GM19025 (cell line): ENCODE measurements at regions not wholly inside any gene's neighbourhood (a gene's known extent, or its start where the extent isn't known, plus 50 kb on each side); places are given as distances from the start of the nearest gene placed in this dataset.

Experiments used
- ATAC-seq: cut with Tn5 transposase; IDR thresholded peaks from one replicate; pipeline ENCODE4 v1.9.1; 2021; ENCODE audit warnings: mild to moderate bottlenecking, low read depth, moderate library complexity; ENCODE audit not compliant: unreplicated experiment

- ATAC-seq = no peak
Observed at GRCh38 chr15:95887666-95888390, 442.7 kb upstream of the NR2F2 start.

- no peak for ATAC-seq
Observed at GRCh38 chr15:95888762-95889161, 441.7 kb upstream of the NR2F2 start.

GRCh38 chr15:95894407-95894956, 436.0 kb upstream of the NR2F2 start:
- ATAC-seq = no peak

- ATAC-seq = no peak
Observed at GRCh38 chr15:95895508-95895907, 435.0 kb upstream of the NR2F2 start.

GRCh38 chr15:95897651-95898050, 432.8 kb upstream of the NR2F2 start:
- no peak for ATAC-seq

- no peak for ATAC-seq
Observed at GRCh38 chr15:95898761-95899160, 431.7 kb upstream of the NR2F2 start.

GRCh38 chr15:95901271-95901670, 429.2 kb upstream of the NR2F2 start:
- ATAC-seq = no peak

GRCh38 chr15:95902606-95903005, 427.9 kb upstream of the NR2F2 start:
- no peak for ATAC-seq

GRCh38 chr15:95903352-95903751, 427.1 kb upstream of the NR2F2 start:
- no peak for ATAC-seq

GRCh38 chr15:95910643-95911212, 419.8 kb upstream of the NR2F2 start:
- ATAC-seq = no peak

GRCh38 chr15:95911570-95912279, 418.8 kb upstream of the NR2F2 start:
- no peak for ATAC-seq

- no peak for ATAC-seq
Observed at GRCh38 chr15:95912280-95912625, 418.2 kb upstream of the NR2F2 start.

GRCh38 chr15:95912728-95913127, 417.8 kb upstream of the NR2F2 start:
- ATAC-seq = no peak

GRCh38 chr15:95916568-95916967, 413.9 kb upstream of the NR2F2 start:
- no peak for ATAC-seq

- ATAC-seq = no peak
Observed at GRCh38 chr15:95918525-95918924, 412.0 kb upstream of the NR2F2 start.

- ATAC-seq = no peak
Observed at GRCh38 chr15:95919460-95919859, 411.0 kb upstream of the NR2F2 start.

- ATAC-seq = no peak
Observed at GRCh38 chr15:95921404-95921803, 409.1 kb upstream of the NR2F2 start.

- ATAC-seq = no peak
Observed at GRCh38 chr15:95922431-95922830, 408.1 kb upstream of the NR2F2 start.

GRCh38 chr15:95923792-95924191, 406.7 kb upstream of the NR2F2 start:
- ATAC-seq = no peak

GRCh38 chr15:95928822-95929221, 401.7 kb upstream of the NR2F2 start:
- no peak for ATAC-seq

GRCh38 chr15:95929232-95929846, 401.2 kb upstream of the NR2F2 start:
- ATAC-seq = no peak
